HG03039 (cell line): ENCODE measurements at regions not wholly inside any gene's neighbourhood (a gene's known extent, or its start where the extent isn't known, plus 50 kb on each side); places are given as distances from the start of the nearest gene placed in this dataset.

Source experiments
- ATAC-seq: cut with Tn5 transposase; IDR thresholded peaks from one replicate; pipeline ENCODE4 v1.9.1; 2021; ENCODE audit warnings: mild to moderate bottlenecking, moderate library complexity; ENCODE audit not compliant: unreplicated experiment

DNA sequence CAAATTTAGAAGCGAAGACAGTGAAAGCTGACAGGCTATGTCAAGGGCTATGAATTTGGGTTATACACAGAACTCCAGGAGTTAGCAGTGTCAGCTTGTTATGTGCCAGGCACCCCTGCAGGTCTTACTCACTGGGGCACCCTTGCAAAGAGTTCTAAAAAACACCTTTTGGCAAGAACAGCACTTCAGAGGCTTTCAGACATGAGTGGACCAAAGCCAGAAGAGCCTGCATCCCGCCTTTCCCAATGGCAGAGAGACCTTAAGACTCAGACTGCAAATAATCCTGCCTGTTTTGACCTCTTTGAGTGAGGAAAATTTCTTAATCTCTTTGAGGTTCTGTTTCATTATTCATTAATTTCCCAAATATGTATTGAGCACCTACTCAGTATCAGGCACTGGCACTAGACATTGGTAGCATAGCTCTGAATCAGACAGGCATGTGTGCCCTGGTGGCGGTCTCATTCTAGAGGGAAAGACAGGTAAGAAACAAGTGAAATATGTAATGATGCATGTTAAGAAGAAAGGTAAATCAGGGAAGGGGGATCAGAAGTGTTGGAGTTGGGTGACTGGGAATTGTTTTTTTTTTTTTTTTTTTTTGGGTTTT lies 280.0 kb downstream of the KBTBD8 start:
- ATAC-seq = no peak

GRCh38 chr3:67286586-67286985 lies 288.5 kb downstream of the KBTBD8 start:
- ATAC-seq = no peak

- ATAC-seq = no peak
Observed at GRCh38 chr3:67288466-67289106, 290.5 kb downstream of the KBTBD8 start.

DNA sequence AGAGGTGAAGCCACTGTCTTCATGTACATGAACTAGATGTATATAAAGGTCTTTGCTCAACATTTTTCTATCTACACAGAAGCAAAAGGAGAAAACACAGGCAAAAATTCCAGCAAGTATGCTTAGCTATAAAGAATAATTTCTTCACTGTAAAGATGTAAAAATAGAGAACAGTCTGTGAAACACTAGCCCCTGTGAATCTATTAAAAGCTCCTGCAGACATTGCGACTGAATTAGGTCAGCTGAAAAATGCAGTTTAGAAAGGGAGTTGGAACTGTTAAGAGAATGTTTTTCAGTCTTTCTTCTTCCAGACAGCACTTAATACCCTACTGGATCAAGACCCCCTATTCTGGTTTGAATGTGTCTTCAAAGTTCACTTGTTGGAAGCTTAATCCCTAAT lies 291.5 kb downstream of the KBTBD8 start:
- no peak for ATAC-seq

- ATAC-seq = peak; percentile 50
Observed at GRCh38 chr3:67290438-67290837, 292.3 kb downstream of the KBTBD8 start.

- no peak for ATAC-seq
Observed at GRCh38 chr3:67291287-67292252, 293.5 kb downstream of the KBTBD8 start.

DNA sequence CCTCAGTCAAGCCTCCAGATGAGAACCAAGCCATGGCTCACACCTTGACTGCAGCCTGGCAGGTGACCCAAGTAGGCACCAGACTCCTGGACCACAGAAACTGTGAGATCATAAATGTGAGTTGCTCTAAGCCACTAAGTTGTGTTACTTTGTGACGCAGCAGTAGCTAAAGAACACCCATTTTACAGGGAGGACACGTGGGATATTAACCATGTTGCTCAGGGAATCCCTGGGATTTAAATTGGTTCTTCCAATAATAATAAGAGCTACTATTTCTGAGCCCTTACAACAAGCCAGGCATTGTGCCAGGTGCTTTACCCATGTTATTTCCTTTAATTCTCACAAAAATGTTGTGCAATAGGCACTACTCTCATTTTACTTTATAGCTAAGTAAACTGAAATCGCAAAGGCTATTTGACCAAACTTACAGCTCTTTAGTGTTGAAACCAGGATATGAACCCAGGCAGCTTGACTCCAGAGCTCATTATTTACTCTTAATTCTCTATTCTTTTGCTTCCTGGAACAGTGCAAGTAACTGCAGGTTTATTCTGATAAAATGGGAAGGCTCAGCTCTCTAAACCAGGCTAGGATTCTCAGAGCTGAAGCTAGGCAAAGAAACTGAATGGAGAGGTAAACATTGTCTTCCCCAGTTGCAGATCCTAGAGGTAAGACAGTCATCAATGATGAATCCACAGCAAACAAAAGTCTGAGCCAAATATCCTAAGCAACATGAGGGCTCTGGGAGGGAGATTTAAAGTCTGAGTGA lies 294.4 kb downstream of the KBTBD8 start:
- no peak for ATAC-seq

GRCh38 chr3:67294341-67294740 lies 296.2 kb downstream of the KBTBD8 start:
- ATAC-seq = no peak

GRCh38 chr3:67296039-67296892 lies 298.2 kb downstream of the KBTBD8 start:
- ATAC-seq = no peak

GRCh38 chr3:67297715-67298475 lies 299.8 kb downstream of the KBTBD8 start:
- no peak for ATAC-seq

- ATAC-seq = no peak
Observed at GRCh38 chr3:67301556-67301955, 303.4 kb downstream of the KBTBD8 start.

- no peak for ATAC-seq
Observed at GRCh38 chr3:67302489-67302888, 304.4 kb downstream of the KBTBD8 start.

DNA sequence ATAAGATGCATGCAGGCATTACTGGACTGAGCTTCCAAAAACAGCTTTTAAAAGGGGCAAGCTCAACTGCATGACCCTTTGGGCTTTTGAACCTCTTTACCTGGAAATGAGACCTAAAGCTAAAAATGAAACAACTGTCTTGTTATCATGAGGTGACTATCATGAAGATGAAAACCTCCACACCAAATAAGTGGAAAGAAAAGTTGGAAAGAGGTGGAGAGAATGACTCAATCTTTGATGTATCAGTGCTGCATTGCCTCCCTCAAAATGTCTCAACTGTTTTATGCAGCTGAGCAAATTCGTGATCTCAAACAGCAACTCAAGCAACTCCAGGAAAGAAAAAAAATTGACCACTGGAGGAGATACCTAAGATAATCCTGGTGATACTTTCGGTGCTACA lies 307.1 kb downstream of the KBTBD8 start:
- no peak for ATAC-seq

GRCh38 chr3:67305922-67306321 lies 307.8 kb downstream of the KBTBD8 start:
- ATAC-seq = no peak

DNA sequence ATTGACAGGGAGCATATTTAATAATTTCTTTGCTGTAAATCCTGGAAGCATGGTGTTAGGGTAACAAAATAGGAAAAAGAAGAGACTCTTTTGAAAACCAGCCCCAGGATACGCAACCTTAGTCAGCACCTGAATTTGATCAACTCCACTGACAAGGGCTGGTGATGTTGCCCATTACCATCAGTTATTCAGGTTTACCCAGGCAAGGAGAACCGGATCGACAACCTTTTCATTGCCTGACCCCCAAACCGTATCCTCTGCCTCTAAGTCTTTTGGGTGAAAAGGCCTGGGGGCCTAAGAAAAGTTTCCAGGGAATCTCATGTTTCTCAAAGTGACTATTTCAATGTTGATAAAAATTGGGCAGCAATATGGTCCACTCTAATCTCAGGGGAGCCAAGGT lies 313.3 kb downstream of the KBTBD8 start:
- ATAC-seq = no peak

DNA sequence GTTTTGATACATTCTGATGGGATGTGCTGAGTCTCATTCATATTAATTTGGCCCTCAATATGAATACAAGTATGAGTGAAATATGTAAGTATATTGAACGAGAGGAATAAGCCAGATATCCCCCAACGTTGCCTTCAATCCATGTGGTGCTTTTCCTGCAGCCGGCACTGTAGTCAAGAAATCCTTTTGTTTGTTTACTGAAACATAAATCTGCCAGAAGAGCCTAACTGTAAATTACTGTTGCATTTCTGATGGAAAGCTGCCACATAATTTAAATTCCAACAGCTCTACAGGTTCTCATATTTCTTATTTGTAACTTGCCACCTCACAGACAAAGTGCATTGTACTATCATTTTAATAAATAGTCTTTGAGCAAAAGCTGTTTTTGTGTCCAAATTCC lies 314.0 kb downstream of the KBTBD8 start:
- no peak for ATAC-seq

DNA sequence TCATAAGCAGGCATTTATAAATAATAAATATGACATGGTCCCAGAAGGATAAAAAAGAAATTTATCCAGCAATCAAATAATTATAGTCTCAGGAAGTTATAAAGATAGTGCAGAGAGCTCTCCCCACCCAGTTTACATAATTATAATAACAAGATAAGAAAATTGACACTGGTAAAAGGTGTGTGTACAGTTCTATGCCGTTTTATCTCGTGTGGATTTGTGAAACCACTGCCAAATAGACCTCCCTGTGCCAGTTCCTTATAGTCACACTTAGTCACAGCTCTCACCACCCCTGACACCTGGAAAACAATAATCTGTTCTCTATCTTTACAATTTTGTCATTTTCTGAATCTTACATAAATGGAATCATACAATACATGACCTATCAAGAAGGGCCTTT lies 320.1 kb downstream of the KBTBD8 start:
- no peak for ATAC-seq

- ATAC-seq = no peak
Observed at GRCh38 chr3:67324554-67324953, 326.4 kb downstream of the KBTBD8 start.
